AG04450 (cell line): ENCODE measurements at regions not wholly inside any gene's neighbourhood (a gene's known extent, or its start where the extent isn't known, plus 50 kb on each side); places are given as distances from the start of the nearest gene placed in this dataset.

Experiments used
- CTCF ChIA-PET: fragments of 300-600, 350-600 bp; formaldehyde crosslinking; extraction: SDS; loops from one replicate; lab custom pipeline; 2022; ENCODE audit warnings: antibody characterized with exemption, inconsistent platforms; lab: Charles Lee
- POLR2A ChIA-PET: fragments of 350-600 bp; formaldehyde crosslinking; extraction: SDS; loops from one replicate; lab custom pipeline; 2021; ENCODE audit warnings: antibody characterized with exemption, inconsistent platforms; lab: Yijun Ruan, JAX
- DNase-seq: peaks from one replicate; pipeline ENCODE4 v3.0.0-alpha.2; 2011; ENCODE audit warnings: low read depth, low spot score
- H3K27ac ChIP-seq: one replicate; pipeline ENCODE4 v1.5.1; 2012; ENCODE audit warnings: low read depth, low read length, control low read depth
- H3K27me3 ChIP-seq: one replicate; pipeline ENCODE4 v1.6.0; 2012; ENCODE audit warnings: low read length; ENCODE audit not compliant: control insufficient read depth, insufficient read depth
- H3K4me3 ChIP-seq: 2 replicates; pipeline ENCODE4 v1.5.1; 2011; ENCODE audit warnings: mild to moderate bottlenecking, low read depth, low read length, control low read depth
- H3K9me3 ChIP-seq: 2 replicates; pipeline ENCODE4 v1.5.1; 2012; ENCODE audit warnings: low read length; ENCODE audit not compliant: control insufficient read depth, insufficient read depth
- CTCF ChIP-seq: IDR thresholded peaks from 2 replicates; pipeline ENCODE4 v1.5.1; 2011; ENCODE audit warnings: low read depth, low read length, control low read depth, inconsistent platforms

GRCh38 chr2:16409006-16409390, 256.6 kb downstream of the CYRIA start:
- H3K27me3 ChIP-seq = no peaks in the 10 kb centered on the region
- POLR2A ChIA-PET = no interaction called here
- H3K4me3 ChIP-seq = no peak overlapping the region
- CTCF ChIA-PET = no interaction called here
- DNase-seq = no peak
- no peak overlapping the region for H3K27ac ChIP-seq
- no peak for TF ChIP-seq CTCF
- H3K9me3 ChIP-seq = peaks cover 24% of the 10 kb centered on the region

GRCh38 chr2:16408331-16409005, 257.2 kb downstream of the CYRIA start:
- Histone ChIP-seq H3K4me3 (no peak overlapping the region), H3K27ac (no peak overlapping the region), H3K9me3 (peaks cover 23% of the 10 kb centered on the region), H3K27me3 (no peaks in the 10 kb centered on the region)
- ChIA-PET CTCF (interaction anchor here (0.6 kb wide), 1 partner anchor 14 kb away, joined by 6 read pairs; no protein-coding TSS in a partner anchor), POLR2A (no interaction called here)
- DNase-seq = no peak
- TF ChIP-seq CTCF = no peak

- DNase-seq = no peak
- POLR2A ChIA-PET = no interaction called here
- CTCF ChIA-PET = no interaction called here
- no peak overlapping the region for H3K4me3 ChIP-seq
- H3K27me3 ChIP-seq = no peaks in the 10 kb centered on the region
- no peak for TF ChIP-seq CTCF
- H3K9me3 ChIP-seq = peaks cover 19% of the 10 kb centered on the region
- no peak overlapping the region for H3K27ac ChIP-seq
These were observed 258.3 kb downstream of the CYRIA start for GRCh38 chr2:16407358-16407757.

GRCh38 chr2:16406496-16407289, 258.9 kb downstream of the CYRIA start:
- H3K9me3 ChIP-seq = peaks cover 24% of the 10 kb centered on the region
- H3K27ac ChIP-seq = no peak overlapping the region
- H3K4me3 ChIP-seq = no peak overlapping the region
- ChIA-PET POLR2A (no interaction called here), CTCF (no interaction called here)
- no peak for TF ChIP-seq CTCF
- no peaks in the 10 kb centered on the region for H3K27me3 ChIP-seq
- no peak for DNase-seq

GRCh38 chr2:16405551-16405950, 260.1 kb downstream of the CYRIA start:
- no peak for DNase-seq

More at GRCh38 chr2:16405551-16405950, 260.1 kb downstream of the CYRIA start:
- TF ChIP-seq CTCF = no peak
- Histone ChIP-seq H3K27me3 (no peaks in the 10 kb centered on the region), H3K9me3 (peaks cover 27% of the 10 kb centered on the region), H3K27ac (no peak overlapping the region), H3K4me3 (no peak overlapping the region)
- ChIA-PET CTCF (no interaction called here), POLR2A (no interaction called here)
